ENCODE measurements at regions not wholly inside any gene's neighbourhood (a gene's known extent, or its start where the extent isn't known, plus 50 kb on each side); places are given as distances from the start of the nearest gene placed in this dataset.
"Not testable (repeated sequence)": the region's sequence is repeated elsewhere in the genome, so short reads cannot be mapped to it uniquely, and the experiment has no call there.

GRCh38 chr5:145463634-145464033 lies 371.5 kb downstream of the PRELID2 start:
- no peak for DNase-seq (ENCODE audit: low spot score)

GRCh38 chr5:145462525-145462924 lies 372.6 kb downstream of the PRELID2 start:
- no peak for DNase-seq (ENCODE audit: low spot score)

GRCh38 chr5:145450286-145450885 lies 384.8 kb downstream of the PRELID2 start:
- no peak for DNase-seq (ENCODE audit: low spot score)

DNA sequence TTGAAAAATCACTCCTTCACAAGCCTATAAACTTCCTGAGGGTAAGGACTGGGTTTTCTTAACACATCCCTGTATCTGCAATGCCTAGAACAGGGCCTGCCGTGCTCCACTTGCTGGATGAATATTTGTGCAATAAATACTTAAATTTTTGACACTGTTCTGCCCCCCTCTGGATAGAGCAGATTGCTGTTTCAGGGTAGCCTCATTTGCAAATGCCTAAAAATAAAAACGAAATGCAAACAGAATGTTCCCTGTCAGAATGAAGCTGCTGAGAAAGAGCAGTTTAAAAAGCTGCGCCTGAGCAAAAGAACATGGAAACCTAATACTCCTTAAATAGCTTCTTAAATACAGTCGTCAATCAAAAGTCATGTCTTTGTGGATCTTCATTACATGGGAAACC lies 385.3 kb downstream of the PRELID2 start:
- no peak for DNase-seq (ENCODE audit: low spot score)

DNA sequence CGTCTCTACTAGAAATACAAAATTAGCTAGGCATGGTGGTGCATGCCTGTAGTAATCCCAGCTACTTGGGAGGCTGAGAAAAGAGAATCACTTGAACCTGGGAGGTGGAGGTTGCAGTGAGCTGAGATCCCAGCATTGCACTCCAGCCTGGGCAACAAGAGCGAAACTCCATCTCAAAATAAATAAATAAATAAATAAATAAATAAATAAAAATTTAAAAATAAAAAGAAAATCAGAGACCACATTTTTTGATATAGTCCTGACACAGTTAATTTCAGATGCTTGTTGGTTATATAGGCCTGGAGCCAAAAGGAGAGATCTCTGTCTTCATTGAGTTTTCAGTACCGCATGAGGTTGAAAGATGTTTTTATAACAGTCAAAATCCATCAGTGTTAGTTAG lies 388.3 kb downstream of the PRELID2 start:
- not testable (repeated sequence) for DNase-seq (ENCODE audit: low spot score)

GRCh38 chr5:145446412-145446811 lies 388.7 kb downstream of the PRELID2 start:
- no peak for DNase-seq (ENCODE audit: low spot score)

GRCh38 chr5:145445027-145445426 lies 390.1 kb downstream of the PRELID2 start:
- no peak for DNase-seq (ENCODE audit: low spot score)

DNA sequence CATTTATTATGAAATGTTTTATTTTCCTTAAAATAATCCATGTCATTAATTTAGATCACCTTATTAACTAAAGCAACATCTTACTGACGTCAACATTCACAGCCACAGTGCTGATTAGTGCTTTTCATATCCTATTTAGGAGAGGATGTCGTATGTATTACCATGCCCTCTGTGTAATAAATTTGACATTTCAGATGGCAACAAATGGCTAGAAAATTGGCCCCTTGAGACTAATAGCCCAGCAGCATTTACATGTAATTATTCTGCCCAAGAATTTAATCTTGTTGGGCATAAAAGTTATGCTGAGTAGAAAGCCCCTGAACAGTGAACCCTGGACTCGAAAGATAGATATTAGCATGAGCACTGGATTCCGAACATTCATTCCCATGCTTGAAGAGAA lies 391.2 kb downstream of the PRELID2 start:
- DNase-seq (ENCODE audit: low spot score), result no peak

DNA sequence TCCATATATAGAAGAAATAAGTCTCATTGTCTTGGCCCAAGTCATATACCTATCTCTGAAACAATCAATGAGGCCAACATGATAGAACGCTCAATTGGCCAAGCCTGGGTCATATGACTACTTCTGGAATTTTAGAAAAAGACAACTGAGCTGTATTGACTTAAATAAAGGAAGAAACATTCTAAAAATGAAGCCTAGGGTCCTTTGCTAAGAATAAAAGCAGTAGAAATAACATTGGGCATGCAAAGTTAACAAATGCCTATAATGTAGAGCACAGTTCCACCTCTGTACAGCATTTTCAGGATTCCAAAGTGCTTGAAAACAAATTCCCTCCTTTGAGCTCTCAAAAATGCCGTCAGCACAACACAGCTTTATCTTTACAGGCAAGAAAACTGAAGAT lies 391.8 kb downstream of the PRELID2 start:
- DNase-seq (ENCODE audit: low spot score), result no peak

DNA sequence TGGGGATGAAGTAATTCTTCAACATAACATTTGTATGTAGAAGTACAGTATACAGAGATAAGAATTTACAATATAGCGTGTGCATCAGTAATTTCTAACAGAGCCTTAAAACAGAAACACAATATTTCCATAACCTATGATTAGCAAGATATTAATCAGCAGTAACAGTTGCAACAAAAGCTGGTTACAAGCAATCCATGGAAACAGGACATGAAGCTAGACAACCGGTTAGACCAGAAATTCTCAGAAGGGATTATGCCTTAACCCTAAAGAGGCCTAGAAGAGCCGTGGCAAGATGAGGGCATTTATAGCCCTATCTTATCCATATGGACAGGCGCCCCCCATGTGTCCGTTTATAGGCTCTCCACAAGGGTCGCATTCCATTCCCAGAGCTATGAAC lies 392.5 kb downstream of the PRELID2 start:
- DNase-seq (ENCODE audit: low spot score), result not testable (repeated sequence)

GRCh38 chr5:145441228-145441627 lies 393.9 kb downstream of the PRELID2 start:
- DNase-seq (ENCODE audit: low spot score), result no peak

- DNase-seq (ENCODE audit: low spot score), result no peak
These were observed 397.5 kb downstream of the PRELID2 start for GRCh38 chr5:145437627-145438026.

DNA sequence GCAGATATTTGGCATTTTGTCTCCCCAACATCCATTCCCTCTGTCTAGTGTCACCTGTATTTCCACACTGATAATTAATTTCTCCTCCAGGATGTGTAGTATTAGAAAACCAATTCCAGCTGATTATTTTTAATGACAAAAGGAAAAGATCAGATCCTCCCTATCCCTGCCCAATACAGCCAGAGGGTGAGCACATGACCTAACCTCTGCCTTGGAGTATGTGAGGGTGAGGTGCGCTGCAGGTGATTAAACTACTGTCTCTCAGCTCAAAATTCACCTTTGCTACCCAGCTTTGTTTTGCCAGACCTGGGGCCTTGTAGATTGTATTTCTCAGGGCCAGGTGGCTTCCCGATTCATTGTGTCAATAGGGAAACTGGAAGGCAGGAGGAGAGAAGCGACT lies 402.1 kb downstream of the PRELID2 start:
- no peak for DNase-seq (ENCODE audit: low spot score)

DNA sequence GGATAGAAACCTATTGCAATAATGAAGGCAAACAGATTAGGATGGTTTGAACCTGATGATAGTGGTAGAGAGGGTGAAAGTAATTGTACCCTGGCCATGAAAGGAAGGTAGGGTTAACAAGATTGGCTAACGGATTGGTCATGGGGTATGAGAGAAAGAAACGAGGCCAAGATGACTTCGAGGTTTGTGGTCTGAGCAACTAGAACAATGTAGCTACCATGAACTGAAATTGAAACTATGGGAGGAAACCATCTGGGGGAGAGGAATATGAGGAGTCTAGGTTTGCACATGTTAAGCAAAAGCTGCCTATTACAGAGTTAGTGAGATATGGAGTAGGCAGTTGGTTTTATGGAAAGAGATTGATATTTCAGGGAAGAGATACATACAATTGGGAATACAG lies 406.0 kb downstream of the PRELID2 start:
- DNase-seq (ENCODE audit: low spot score), result no peak

- DNase-seq (ENCODE audit: low spot score), result no peak
These were observed 427.1 kb downstream of the PRELID2 start for GRCh38 chr5:145408048-145408341.

GRCh38 chr5:145407300-145408047 lies 427.7 kb downstream of the PRELID2 start:
- no peak for DNase-seq (ENCODE audit: low spot score)

GRCh38 chr5:145403992-145404391 lies 431.1 kb downstream of the PRELID2 start:
- no peak for DNase-seq (ENCODE audit: low spot score)

GRCh38 chr5:145396888-145397287 lies 438.3 kb downstream of the PRELID2 start:
- no peak for DNase-seq (ENCODE audit: low spot score)

- not testable (repeated sequence) for DNase-seq (ENCODE audit: low spot score)
These were observed 440.0 kb downstream of the PRELID2 start for GRCh38 chr5:145395151-145395550.

- no peak for DNase-seq (ENCODE audit: low spot score)
These were observed 441.7 kb downstream of the PRELID2 start for GRCh38 chr5:145393426-145393825.

- DNase-seq (ENCODE audit: low spot score), result no peak
These were observed 446.1 kb downstream of the PRELID2 start for GRCh38 chr5:145389047-145389446.

DNA sequence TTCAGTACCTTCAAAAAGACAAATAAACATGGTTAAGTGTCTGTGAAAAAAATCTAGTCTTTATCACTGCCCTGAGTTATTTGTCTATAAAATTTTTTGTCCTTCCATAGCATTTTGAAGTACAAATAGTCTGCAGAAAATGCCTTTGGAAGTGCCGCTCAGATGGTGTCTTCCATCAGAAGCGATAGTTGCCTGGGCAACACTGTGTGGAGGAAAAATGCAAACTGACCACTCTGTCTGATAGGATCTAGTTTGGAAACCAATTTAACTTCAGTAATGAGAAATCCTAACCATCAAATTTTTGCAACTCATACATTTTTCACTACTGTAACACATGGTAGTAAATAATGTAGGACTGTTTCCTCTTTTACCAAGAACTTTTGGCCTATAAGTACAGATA lies 449.9 kb downstream of the PRELID2 start:
- no peak for DNase-seq (ENCODE audit: low spot score)

DNA sequence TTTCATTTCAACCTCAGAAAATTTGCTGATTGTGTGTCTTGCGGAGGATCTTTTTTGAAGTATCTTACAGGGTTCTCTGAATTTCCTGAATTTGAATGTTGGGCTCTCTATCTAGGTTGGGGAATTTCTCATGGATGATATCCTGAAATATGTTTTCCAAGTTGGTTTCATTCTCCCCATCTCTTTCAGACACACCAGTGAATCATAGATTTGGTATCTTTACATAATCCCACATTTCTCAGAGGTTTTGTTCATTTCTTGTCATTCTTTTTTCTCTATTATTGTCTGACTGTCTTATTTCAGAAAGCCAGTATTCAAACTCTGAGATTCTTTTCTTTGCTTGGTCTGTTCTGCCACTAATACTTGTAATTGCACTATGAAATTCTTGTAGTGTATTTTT lies 456.9 kb downstream of the PRELID2 start:
- no peak for DNase-seq (ENCODE audit: low spot score)

- DNase-seq (ENCODE audit: low spot score), result no peak
These were observed 459.6 kb downstream of the PRELID2 start for GRCh38 chr5:145375521-145375920.
